Stimulated activated CD4-positive, alpha-beta T cell treated with anti-CD3 and anti-CD28 coated beads, Interleukin-12 subunit alpha, Interleukin-12 subunit beta, amount 100 ng/mL, for 24 hours (primary cell): ENCODE measurements at regions not wholly inside any gene's neighbourhood (a gene's known extent, or its start where the extent isn't known, plus 50 kb on each side); places are given as distances from the start of the nearest gene placed in this dataset.

Source experiments
- DNase-seq, 2 experiments: peaks; one replicate each; pipeline ENCODE4 v3.0.0-alpha.2; 2020; ENCODE audit warnings: low read depth in 2 of 2

DNA sequence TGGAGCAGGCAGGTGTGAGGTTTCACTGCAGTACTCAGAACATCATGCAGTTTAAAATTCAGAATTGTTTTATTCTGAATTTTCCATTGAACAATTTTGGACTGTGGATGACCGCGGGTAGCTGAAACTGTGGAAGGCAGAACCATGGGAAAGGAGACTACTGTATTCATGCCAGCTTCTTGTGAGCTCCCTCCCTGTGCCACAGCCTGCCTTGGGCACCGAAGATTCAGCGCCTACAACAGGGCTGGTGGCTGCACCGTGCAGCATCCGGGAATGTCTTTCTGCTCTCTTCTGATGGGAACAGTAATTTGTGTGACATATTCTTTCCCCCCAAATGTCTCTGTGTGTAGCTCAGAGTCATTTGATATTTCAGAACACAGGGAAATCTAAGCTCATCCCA lies 118.5 kb upstream of the NKX1-1 start:
- DNase-seq = no peak

DNA sequence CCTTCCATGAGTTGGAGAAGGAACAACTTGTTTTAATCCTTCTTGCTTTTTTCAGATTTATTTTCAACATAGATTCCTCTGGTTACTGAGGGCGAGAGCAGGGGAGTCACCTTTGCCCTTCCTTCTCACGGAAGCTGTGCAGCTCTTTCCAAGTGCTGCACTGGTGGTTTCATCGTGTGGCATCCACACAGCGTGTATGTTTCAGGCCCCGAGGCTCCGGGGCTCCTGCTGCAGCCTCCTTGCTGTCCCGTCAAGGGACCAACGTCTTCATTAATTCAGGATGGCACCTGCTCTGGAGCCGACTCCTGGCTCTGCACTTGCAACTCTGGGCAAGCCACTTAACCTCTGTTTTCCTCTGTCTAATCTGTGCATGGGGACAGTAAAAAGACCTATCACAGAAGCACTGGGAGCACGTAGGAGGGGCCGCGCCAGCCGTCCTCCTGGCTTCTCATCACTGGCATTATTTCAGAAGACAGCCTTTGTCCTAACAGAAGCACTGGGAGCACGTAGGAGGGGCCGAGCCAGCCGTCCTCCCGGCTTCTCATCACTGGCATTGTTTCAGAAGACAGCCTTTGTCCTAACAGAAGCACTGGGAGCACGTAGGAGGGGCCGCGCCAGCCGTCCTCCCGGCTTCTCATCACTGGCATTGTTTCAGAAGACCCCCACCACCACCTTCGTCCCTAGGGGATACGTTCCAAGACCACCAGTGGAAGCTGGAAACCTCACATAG lies 117.8 kb upstream of the NKX1-1 start:
- no peak for DNase-seq

DNA sequence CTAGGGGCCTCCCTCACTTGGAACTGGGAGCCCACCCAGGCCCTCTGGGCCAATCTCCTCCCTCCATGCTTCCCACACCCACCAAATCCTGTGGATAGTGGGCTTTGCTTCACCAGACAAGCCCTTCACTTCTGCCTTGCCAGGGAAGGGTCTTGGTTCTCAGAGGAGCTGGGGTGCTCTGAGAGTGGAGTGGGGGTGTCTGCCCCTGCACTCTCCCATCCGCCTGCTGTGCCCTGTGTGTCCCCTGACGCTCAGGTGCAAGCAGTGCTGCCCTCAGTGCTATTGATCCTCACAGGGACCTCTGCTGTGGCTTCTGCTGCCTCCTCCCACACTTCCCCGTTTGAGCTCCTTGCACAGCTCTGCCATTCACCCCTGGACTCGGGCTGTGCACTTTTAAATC lies 117.3 kb upstream of the NKX1-1 start:
- DNase-seq = no peak

DNA sequence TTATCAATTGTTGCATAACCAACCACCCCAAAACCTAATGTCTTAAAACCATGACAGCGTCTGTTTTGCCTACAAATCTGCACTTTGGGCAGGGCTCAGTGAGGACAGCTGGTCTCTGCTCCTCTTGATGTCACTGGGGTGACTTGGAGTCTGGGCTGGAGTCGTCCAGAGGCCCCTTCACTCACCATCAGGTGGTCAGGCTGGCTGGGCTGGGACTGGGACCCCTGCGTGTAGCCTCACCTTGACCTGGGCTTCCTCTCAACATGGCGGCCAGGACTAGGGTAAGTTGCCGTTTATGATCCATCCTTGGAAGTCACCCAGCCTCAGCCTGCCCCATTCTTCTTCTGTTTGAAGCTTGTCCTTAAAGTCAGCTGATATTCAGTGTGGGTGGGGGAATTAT lies 116.8 kb upstream of the NKX1-1 start:
- DNase-seq = no peak

DNA sequence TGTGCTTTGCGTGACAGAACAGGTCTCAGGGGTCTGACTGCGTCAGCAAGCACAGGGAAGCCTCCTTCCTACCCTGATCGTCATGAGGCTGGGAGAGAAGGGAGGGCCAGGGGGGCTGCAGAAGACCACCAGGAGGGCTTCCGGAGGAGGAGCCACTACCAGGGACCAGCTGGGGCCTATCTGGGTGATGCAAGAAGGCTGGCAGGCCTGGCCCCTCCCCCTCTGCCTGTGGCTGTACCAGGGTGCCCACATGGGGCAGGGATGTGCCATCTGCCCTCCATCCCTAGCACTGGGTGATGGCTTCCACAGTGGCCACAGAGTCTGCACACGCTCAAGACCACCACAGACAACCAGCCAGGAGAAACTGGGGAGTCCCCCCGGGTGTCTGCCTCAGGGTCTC lies 116.4 kb upstream of the NKX1-1 start:
- DNase-seq = no peak

DNA sequence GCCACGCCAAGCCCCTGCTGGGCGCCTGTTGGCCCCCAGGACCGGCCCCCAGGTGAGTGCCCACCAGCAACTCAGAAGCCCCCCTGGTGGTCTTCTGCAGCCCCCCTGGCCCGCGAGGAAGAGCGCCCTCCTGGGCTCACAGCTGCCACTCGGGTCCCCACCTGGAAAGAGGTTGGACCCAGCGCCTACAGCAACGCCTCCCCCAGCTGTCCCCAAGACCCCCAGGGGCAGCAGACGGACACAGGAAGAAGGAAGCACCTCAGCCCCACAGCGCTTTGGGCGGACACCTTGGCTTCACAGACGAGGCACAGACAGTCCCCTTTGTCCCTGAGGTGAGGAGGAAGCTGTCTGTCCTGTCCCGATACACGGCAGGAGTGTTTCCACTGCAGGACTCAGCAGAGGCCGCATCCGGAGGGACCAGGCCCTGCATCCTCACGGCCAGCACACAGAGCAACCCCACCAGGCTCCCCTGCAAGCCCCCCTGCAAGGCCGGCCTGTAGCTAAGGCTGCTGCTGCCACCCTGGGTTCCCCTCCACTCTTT lies 115.6 kb upstream of the NKX1-1 start:
- DNase-seq = no peak

DNA sequence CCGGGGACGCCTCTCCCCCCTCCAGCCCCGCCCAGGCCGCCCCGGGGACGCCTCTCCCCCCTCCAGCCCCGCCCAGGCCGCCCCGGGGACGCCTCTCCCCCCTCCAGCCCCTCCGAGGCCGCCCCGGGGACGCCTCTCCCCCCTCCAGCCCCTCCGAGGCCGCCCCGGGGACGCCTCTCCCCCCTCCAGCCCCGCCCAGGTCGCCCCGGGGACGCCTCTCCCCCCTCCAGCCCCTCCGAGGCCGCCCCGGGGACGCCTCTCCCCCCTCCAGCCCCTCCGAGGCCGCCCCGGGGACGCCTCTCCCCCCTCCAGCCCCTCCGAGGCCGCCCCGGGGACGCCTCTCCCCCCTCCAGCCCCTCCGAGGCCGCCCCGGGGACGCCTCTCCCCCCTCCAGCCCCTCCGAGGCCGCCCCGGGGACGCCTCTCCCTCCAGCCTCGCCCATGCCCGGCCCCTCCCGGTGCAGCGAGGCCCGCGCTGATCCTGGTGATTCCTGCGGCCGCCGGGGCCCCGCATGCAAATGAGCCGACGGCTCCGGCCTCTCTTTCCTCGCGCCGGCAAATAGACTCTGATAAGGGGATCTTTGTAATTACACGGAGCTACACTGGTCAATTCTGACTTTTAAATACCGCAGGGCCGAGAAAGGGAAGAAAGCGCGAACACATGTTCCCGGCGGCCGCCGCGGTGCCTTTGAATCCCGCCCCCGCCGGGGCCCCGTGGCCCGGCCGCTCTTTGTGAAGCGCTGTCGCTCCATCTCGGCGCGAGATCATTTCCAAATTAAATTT lies 114.7 kb upstream of the NKX1-1 start:
- DNase-seq = peak in 1 of 2 experiments; percentile 22

DNA sequence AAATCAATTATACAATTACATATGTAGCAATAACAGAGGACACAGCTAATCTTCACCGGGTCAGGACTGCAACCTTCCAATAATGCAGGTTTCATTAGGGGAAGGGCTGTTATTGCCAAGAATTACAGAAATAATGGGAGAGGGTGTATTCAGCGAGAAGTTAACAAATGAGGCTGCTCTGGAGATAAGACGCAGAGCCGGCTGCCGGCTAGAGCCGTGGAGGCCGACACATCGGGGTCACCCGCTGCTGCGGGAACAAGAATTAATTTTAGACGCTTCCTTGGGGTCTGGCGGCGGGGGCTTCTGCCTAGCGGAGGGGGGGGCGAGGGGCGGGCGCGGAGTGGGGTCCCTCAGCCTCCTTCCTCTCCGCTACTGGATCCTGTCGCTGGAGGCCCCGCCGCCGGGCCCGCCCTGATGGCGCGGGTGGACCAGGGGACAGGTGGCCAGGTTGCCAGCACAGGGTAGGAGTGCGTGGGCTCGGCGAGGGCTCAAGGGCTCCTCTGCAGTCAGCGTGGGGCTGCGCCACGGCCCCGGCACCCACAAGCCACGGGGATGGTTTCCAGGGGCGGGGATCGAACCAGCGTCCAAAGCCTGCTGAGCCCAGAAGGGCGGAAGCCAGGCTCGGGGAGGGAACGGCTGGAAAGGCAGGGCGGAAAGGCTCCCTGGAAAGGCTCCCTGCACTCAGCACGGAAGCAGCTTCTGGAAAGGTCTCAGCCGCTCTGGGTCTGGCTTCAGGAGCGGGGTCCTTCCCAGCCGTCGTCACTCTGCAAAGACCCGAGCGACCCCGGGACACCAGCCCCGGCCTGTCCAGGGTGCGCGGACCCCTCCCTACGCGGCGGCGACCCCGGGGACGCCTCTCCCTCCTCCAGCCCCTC lies 113.8 kb upstream of the NKX1-1 start:
- no peak for DNase-seq

DNA sequence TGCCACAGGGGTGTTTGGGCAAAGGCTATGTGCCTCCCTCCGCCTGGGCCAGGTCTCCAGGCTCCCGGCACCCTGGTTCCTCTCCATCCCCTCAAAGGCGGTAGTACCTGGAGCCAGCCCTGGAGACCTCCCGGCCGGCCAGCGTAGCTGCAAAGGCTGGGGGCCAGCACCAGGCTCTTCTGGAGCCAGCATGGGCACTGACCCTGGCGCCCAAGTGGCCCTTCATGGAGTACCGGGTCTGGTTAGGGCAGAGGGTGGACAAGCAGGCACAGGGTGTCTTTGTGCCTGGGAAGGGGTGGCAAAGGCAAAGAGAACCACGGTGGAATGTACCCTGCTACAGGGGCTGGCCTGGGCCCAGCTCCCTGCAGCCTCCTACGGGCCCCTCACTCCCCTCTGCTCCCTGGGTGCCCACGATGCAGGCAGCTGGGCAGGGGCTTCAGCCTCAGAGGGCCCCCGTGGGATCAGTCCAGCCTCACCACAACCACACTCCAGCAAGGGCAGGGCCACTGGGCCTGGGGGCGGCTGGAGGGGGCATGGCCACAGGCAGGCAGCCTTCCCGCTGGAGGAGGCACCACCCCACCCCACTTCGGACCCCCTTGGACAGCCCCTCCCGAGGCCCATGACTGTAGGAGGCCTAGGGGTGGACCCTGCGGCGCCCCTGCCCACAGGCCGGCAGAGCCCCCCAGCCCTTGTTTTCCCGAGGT lies 112.9 kb upstream of the NKX1-1 start:
- DNase-seq = no peak

DNA sequence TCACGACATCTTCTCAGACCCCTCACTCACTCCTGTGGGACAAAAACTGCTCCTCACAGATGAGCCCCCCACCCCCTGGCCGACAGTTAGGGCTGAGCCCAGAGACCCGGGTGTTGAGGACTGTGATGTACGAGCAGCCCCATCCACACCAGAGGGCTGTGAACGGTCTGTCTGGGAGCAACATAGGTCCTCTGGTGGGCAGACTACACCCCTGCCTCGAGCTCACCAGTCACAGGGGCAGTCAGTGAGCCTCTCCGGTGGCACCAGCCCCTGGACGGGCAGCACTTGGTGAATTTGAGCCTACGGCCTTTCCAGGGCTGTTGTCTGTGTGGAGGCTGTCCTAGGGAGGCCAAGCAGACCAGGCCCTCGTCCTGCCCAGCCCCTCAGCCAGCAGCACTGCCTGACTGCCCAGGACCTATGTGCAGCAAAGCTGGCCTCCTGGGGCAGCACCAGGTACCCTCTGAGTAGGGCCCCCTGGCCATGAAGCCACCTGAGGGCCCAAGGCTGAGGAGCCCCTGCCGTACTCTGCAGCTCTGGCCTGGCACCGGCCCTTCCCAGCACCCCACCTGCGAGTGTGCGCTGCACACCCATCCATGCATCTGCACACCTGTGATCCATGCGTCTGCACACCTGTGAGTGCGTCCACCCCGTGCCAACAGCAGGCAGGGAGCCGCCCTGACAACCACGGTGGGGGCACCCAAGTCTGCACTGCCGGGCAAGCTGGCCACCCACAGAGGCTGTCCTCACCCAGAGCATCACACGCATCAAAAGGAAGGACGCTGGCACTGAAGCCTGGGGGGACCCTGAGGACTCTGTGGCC lies 111.6 kb upstream of the NKX1-1 start:
- no peak for DNase-seq

DNA sequence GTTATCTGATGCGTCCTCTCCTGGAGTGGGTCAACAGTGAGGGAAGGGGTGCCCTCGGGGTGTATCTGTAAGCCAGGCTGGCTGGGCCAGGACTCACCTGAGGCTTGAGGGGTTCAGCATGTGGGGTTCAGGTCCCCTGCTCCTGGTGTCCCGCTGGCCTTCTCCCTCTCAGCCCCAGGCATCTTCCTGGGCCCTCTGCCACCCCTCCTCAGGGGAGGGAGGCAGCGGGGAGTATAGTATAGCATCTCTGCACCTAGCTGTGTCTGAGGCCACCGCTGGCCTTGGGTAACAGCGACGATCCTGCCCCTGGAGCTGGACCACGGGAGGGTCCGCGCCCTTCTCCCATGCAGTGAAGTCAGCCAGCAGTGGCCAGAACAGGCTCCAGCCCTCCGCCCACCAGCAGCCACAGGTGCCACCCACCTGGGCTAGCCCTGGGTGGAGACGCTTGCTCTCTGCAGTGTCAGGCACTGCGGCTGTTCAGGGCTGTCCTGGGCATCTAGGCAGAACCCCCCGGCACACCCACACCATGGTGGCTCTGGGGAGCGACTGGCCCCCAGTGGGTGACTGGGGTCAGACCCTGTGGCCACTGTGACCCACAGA lies 110.7 kb upstream of the NKX1-1 start:
- DNase-seq = no peak

DNA sequence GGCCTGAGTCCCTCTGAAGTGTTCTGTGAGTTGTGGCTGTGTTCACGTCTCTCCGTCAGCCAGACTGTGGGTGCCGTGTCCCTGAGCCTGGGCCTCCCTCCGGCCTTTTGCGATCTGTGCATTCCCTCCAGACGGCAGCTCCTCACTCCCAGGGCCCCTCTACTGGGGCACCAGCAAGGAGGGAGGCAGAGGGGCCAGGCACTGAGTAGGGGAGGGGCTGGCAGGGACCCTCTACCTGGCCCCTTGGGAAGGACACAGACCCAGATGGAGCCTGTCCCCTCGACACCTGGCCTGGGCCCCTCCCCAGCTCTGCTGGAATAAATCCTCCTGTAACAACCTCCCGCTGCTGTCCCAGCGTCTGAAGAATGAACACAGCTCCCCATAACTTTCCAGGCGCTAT lies 110.0 kb upstream of the NKX1-1 start:
- no peak for DNase-seq

DNA sequence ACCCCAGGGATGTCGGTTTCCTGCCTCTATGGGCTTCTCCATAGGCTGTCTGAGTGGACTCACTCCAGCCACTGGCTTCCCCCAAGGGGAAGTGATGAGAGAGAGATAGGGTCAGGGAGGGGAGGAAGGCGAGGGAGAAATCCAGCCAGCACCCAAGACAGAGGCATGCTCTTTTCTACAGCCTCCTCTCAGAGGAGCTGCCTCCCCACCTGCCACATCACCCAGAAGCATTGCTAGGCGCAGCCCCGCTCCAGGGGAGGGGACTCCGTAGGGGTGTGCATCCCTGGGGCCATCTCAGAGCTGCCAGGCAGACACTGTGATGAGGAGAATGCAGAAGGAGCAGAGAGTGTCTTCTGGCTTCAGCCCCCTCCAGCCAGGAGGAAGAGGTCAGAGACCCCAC lies 109.5 kb upstream of the NKX1-1 start:
- no peak for DNase-seq

DNA sequence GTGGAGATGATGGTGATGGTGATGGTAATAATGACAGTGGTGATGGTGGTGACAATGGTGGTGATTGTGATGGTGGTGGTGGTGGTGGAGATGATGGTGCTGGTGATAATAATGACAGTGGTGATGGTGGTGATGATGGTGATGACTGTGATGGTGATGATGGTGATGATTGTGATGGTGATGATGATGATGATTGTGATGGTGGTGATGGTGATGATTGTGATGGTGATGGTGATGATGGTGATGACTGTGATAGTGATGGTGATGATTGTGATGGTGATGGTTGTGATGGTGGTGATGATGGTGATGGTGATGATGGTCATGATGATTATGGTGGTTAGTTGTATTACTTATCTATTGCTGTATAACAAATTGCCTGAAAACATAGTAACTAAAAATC lies 108.9 kb upstream of the NKX1-1 start:
- DNase-seq = no peak

DNA sequence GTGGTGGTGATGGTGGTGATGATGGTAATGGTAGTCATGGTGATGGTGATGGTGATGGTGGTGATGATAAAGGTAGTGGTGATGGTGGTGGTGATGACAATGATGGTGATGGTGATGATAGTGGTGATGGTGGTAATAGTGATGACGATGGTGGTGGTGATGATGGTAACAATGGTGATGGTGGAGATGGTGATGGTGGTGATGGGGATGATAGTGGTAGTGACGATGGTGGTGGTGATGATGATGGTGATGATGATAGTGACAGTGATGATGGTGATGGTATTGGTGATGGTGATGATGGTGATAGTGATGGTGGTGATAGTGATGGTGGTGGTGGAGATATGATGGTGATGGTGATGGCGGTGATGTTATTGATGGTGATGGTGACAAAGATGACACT lies 108.4 kb upstream of the NKX1-1 start:
- DNase-seq = no peak

DNA sequence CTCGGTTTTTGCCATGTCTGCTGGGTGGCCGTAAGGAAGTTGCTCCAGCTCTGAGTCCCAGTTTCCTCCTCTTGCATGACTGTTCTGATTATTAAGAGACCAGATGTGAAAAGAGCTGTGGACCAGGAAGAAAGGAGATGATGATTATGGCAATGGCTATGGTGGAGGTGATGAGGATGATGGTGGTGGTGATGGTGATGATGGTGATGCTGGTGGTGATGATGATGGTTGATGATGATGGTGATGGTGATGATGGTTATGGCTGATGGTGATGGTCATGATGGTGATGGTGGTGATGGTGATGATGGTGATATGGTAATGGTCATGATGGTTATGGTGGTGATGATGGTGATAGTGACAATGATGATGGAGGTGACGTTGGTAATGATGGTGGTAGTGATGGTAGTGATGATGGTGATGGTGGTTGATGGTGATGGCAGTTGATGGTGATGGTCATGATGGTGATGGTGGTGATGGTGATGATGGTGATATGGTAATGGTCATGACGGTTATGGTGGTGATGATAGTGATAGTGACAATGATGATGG lies 107.8 kb upstream of the NKX1-1 start:
- DNase-seq = no peak

DNA sequence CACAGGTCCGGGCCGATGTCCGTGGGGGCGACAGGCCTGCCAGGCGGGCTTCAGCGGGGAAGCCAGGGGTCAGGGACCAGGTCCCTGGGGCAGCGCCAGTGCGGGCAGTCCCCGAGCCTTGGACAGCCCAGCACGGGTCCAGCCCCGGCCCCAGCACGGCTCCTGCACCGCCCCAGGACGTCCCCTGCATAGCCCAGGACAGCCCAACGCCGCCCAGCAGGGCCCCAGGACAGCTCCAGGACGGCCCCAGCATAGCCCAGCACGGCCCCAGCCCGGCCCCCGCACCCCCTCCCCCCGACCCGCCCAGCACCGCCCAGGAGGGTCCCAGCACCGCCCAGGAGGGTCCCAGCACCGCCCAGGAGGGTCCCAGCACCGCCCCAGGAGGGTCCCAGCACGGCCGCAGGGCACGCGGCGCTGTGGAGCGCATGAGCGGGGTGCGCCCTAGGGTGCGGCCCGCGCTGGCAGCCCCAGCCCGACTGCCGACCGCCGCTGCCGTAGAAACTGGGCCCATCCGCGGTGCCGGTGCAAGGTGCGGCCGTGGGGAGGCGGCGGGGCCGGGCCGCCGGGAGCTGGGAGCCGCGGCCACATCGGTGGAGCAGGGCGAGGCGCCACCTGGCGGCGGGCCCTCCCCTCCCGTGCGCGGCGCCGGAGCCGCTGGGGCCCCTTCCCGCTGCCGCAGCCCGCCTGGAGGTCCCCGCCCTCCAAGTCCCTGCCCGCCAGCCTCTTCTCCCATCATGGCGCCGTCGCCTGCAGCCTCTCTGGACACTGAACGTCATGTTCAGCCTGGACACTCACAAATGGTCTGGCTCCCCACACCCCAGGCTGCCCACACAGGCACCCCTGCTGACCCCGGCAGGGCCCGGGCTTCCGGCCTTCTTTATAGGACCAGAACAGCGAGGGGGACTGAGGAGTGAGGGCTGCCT lies 106.8 kb upstream of the NKX1-1 start:
- peak; percentile 28 to 50 for DNase-seq

DNA sequence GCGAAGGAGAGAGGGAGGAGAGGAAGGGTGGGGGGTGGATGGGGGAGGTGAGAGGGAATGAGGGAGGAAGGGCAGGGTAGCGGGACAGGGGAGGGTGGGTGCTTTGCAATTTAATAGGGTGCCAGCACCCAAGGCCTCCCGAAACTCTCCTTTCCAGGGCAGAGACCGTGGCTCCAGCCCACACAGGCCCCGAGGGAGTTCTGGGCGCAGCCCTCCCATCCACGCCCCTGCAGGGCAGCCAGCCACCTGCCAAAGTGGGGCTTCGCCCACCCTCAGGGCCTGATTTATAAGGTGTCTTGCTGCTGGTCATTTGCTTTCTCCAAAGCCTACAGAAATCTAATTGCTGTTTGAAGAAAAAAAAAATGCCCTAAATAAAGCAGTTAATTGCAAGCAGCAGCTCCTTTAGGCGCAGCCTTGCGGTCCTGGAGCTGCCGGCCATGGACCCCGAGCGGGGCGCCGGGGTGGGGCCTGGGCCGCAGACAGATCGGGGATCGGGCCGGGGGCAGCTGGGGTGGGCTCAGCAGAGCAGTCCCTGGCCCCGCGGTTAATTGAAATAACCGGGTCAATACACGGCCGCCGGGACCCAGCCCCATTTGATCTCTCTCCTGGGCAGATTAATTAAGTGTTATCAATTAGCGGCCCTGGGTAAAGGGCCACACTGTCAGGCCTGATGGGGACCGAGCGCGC lies 106.0 kb upstream of the NKX1-1 start:
- DNase-seq = no peak
